Esophagus muscularis mucosa (tissue), 4 donors: ENCODE measurements at regions not wholly inside any gene's neighbourhood (a gene's known extent, or its start where the extent isn't known, plus 50 kb on each side); places are given as distances from the start of the nearest gene placed in this dataset.

Experiments
- DNase-seq: peaks from one replicate; pipeline ENCODE4 v3.0.0-alpha.2; 2017; ENCODE audit errors: extremely low spot score
- H3K27ac ChIP-seq, 4 donors: fragments of 200-600 bp; sonication (generic); replicated peaks in 1 of 4; 1 replicate in 3 of 4; 2 replicates in 1 of 4; pipeline ENCODE4 v1.5.1; 2016 to 2019; ENCODE audit warnings: mild to moderate bottlenecking in 1 of 4
- H3K27me3 ChIP-seq, 4 donors: fragments of 200-600 bp; sonication (generic); one replicate each; pipeline versions ENCODE4 v1.5.1 to v1.6.0; 2016 to 2019
- H3K36me3 ChIP-seq, 4 donors: fragments of 200-600 bp; sonication (generic); one replicate each; pipeline ENCODE4 v1.5.1; 2016 to 2019
- H3K4me1 ChIP-seq, 4 donors: fragments of 200-600 bp; sonication (generic); one replicate each; pipeline ENCODE4 v1.5.1; 2016 to 2019
- H3K4me3 ChIP-seq, 4 donors: fragments of 200-600 bp; sonication (generic); 1 replicate in 2 of 4; 2 replicates in 2 of 4; pipeline ENCODE4 v1.5.1; 2016 to 2019; ENCODE audit warnings: mild to moderate bottlenecking in 4 of 4, moderate library complexity in 1 of 4
- H3K9me3 ChIP-seq, 4 donors: fragments of 200-600 bp; sonication (generic); 1 replicate in 3 of 4; 2 replicates in 1 of 4; pipeline ENCODE4 v1.5.1; 2016 to 2019
- EP300 ChIP-seq: sonication (generic); formaldehyde crosslinking; IDR thresholded peaks from one replicate; pipeline ENCODE4 v1.6.1; 2017; ENCODE audit warnings: antibody characterized with exemption
- POLR2A ChIP-seq: fragments of 450-650 bp; IDR thresholded peaks from one replicate; pipeline ENCODE4 v1.6.1; 2017; ENCODE audit warnings: antibody characterized with exemption, moderate library complexity, mild to moderate bottlenecking, low read depth
- POLR2AphosphoS5 ChIP-seq, 2 donors: sonication (generic); formaldehyde crosslinking; IDR thresholded peaks; one replicate each; pipeline ENCODE4 v1.6.1; 2017; ENCODE audit warnings: antibody characterized with exemption in 2 of 2
- WGBS: methylation state at CpG from one replicate; pipeline ENCODE4 v1.1.5; 2018; 5-methylcytosine and 5-hydroxymethylcytosine counted together
- intact Hi-C: fragments of 100-400 bp; cut with DNase I; formaldehyde crosslinking; loops from one replicate; pipeline ENCODE4 v1.15.1; 2023
- TF ChIP-seq, protein P1 (sequence below), 3 experiments: fragments of 200-600 bp in 2 of 3; fragments of 450-650 bp in 1 of 3; sonication (generic) in 2 of 3; IDR thresholded peaks; one replicate each; pipeline ENCODE4 v1.5.1; 2017 to 2019; ENCODE audit warnings: antibody characterized with exemption in 3 of 3, mild to moderate bottlenecking in 2 of 3, moderate library complexity in 1 of 3

DNA sequence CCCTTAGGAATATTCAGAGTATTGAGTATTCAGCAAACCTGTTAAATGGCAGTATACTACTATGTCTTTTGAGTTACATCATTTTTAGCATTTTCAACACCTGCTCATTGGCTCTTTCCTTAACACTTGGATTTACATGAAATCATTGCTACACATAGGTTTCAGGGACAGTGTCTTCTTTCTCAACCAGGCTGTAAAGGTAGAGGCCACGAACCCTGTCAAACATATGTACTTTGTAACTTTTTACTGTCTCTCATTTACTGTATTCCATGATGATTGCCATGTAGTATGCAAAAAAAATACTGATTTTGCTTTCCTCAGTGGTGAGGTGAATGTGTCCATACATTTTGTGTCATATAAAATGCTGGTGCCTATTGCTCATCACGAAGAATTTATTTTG lies 264.4 kb downstream of the SLCO4C1 start:
- H3K27me3 ChIP-seq: no peaks in the 10 kb centered on the region
- H3K27ac ChIP-seq: no peak overlapping the region
- WGBS: 83% methylated on average over 2 of the region's 2 CpGs
- H3K4me1 ChIP-seq: no peaks in the 10 kb centered on the region
- DNase-seq: no peak
- intact Hi-C loops: no loop called here
- no peak overlapping the region for H3K4me3 ChIP-seq
- no peak for TF ChIP-seq POLR2AphosphoS5 (IDR thresholded peaks at IDR 0.05)
- TF ChIP-seq, protein P1, sequence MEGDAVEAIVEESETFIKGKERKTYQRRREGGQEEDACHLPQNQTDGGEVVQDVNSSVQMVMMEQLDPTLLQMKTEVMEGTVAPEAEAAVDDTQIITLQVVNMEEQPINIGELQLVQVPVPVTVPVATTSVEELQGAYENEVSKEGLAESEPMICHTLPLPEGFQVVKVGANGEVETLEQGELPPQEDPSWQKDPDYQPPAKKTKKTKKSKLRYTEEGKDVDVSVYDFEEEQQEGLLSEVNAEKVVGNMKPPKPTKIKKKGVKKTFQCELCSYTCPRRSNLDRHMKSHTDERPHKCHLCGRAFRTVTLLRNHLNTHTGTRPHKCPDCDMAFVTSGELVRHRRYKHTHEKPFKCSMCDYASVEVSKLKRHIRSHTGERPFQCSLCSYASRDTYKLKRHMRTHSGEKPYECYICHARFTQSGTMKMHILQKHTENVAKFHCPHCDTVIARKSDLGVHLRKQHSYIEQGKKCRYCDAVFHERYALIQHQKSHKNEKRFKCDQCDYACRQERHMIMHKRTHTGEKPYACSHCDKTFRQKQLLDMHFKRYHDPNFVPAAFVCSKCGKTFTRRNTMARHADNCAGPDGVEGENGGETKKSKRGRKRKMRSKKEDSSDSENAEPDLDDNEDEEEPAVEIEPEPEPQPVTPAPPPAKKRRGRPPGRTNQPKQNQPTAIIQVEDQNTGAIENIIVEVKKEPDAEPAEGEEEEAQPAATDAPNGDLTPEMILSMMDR (IDR thresholded peaks at IDR 0.05): no peak
- no peak for TF ChIP-seq POLR2A
- no peak for TF ChIP-seq EP300
- no peaks in the 10 kb centered on the region for H3K36me3 ChIP-seq
- no peaks in the 10 kb centered on the region for H3K9me3 ChIP-seq

GRCh38 chr5:102018690-102019089 lies 277.4 kb downstream of the SLCO4C1 start:
- Histone ChIP-seq H3K4me3 (no peak overlapping the region), H3K9me3 (no peaks in the 10 kb centered on the region), H3K27me3 (no peaks in the 10 kb centered on the region), H3K36me3 (no peaks in the 10 kb centered on the region), H3K4me1 (no peaks in the 10 kb centered on the region), H3K27ac (no peak overlapping the region)
- no peak for DNase-seq
- intact Hi-C loops: no loop called here
- WGBS: 84% methylated on average over 8 of the region's 8 CpGs
- TF ChIP-seq POLR2AphosphoS5 (IDR thresholded peaks at IDR 0.05): no peak

DNA sequence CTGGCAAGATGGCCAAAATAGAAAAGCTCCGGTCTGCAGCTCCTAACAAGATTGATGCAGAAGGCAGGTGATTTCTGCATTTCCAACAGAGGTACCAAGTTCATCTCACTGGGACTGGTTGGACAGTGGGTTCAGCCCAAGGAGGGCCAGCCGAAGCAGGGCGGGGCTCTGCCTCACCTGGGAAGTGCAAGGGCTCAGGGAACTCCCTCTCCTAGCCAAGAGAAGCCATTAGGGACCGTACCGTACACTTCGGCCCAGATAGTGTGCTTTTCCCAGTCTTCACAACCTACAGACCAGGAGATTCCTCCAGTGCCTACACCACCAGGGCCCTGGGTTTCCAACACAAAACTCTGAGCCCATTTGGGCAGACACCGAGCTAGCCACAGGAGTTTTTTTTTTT lies 277.8 kb downstream of the SLCO4C1 start:
- Histone ChIP-seq H3K4me3 (no peak overlapping the region), H3K36me3 (no peaks in the 10 kb centered on the region), H3K27ac (no peak overlapping the region), H3K9me3 (no peaks in the 10 kb centered on the region), H3K27me3 (no peaks in the 10 kb centered on the region), H3K4me1 (no peaks in the 10 kb centered on the region)
- TF ChIP-seq EP300 (no peak), POLR2A (no peak), POLR2AphosphoS5 (IDR thresholded peaks at IDR 0.05) (no peak)
- TF ChIP-seq, protein P1 (IDR thresholded peaks at IDR 0.05): no peak
- DNase-seq: no peak
- intact Hi-C loops: no loop called here
- WGBS: 74% methylated on average over 7 of the region's 7 CpGs

DNA sequence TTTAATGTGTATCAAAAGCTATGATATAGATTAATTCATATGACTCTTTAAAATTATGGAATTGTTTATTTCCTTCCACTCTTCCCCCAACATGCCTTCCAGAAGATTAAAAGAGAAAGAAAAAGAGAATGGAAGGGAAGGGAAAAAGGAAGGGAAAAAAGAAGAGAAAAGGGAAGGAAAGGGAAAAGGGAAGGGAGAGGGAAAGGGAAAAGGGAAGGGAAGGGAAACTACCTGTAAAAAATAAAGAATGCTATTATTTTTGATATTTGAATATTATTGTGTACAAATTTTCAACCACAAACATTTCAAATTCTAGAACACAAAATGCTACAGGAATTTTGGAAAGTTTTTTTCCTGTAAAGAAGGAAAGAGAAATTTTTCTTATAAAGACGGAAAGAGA lies 281.7 kb downstream of the SLCO4C1 start:
- TF ChIP-seq EP300 (no peak), POLR2A (no peak), POLR2AphosphoS5 (IDR thresholded peaks at IDR 0.05) (no peak)
- TF ChIP-seq, protein P1 (IDR thresholded peaks at IDR 0.05): no peak
- H3K27me3 ChIP-seq: no peaks in the 10 kb centered on the region
- no peak for DNase-seq
- H3K4me3 ChIP-seq: no peak overlapping the region
- WGBS: 89% methylated on average over 1 of the region's 1 CpG
- H3K9me3 ChIP-seq: no peaks in the 10 kb centered on the region
- H3K4me1 ChIP-seq: no peaks in the 10 kb centered on the region
- H3K27ac ChIP-seq: no peak overlapping the region
- H3K36me3 ChIP-seq: no peaks in the 10 kb centered on the region
- intact Hi-C loops: no loop called here

DNA sequence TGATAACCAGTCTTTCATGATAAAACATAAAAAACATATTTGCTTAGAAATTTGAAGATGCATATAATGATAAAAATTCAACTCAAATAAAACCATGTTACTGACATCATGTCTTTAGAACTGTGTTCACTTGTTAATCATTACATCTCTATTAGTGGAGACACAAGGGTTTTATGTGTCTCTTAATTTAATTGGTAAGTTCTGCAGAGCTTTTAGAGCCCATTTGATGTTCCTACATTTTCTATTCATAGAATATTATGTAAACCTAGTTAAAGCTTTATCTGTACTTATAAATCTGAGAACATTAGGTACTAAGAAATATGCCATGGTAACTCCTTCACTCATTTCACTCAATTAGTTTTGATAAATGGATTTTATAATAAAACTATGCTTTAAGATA lies 285.4 kb downstream of the SLCO4C1 start:
- H3K4me1 ChIP-seq: no peaks in the 10 kb centered on the region
- intact Hi-C loops: no loop called here
- H3K4me3 ChIP-seq: no peak overlapping the region
- DNase-seq: no peak
- H3K9me3 ChIP-seq: no peaks in the 10 kb centered on the region
- H3K27me3 ChIP-seq: no peaks in the 10 kb centered on the region
- H3K27ac ChIP-seq: no peak overlapping the region
- H3K36me3 ChIP-seq: no peaks in the 10 kb centered on the region
- TF ChIP-seq POLR2AphosphoS5 (IDR thresholded peaks at IDR 0.05): no peak
- TF ChIP-seq POLR2A: no peak
- TF ChIP-seq, protein P1 (IDR thresholded peaks at IDR 0.05): no peak
- no peak for TF ChIP-seq EP300
